GM19395 (cell line): ENCODE measurements at regions not wholly inside any gene's neighbourhood (a gene's known extent, or its start where the extent isn't known, plus 50 kb on each side); places are given as distances from the start of the nearest gene placed in this dataset.
"Not testable (repeated sequence)": the region's sequence is repeated elsewhere in the genome, so short reads cannot be mapped to it uniquely, and the experiment has no call there.

Source experiments
- ATAC-seq: cut with Tn5 transposase; IDR thresholded peaks from one replicate; pipeline ENCODE4 v1.9.1; 2021; ENCODE audit warnings: mild to moderate bottlenecking, moderate library complexity; ENCODE audit not compliant: unreplicated experiment

- ATAC-seq = not testable (repeated sequence)
Observed at GRCh38 chr1:95297906-95298305, 63.9 kb downstream of the RWDD3 start.

DNA sequence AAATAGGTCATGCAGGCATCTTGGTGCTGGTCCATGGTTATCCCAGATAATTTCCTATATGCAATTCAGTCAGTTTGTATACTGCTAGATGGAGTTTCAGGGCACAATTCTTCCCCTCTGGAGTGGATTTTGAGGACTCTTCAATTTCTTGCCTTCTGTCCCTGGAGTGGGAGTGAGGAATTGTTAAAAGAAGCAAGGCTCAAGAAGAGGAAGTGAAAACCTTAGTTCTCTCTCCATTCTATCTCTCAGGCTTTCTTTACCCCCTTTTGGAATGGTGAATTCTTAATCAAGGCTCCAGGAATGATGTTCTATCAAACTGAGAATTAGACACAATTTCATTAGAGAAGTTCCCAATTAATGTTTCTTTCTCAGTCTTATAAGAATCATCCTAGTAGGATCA lies 67.1 kb downstream of the RWDD3 start:
- ATAC-seq = no peak

- no peak for ATAC-seq
Observed at GRCh38 chr1:95301614-95302013, 67.6 kb downstream of the RWDD3 start.

DNA sequence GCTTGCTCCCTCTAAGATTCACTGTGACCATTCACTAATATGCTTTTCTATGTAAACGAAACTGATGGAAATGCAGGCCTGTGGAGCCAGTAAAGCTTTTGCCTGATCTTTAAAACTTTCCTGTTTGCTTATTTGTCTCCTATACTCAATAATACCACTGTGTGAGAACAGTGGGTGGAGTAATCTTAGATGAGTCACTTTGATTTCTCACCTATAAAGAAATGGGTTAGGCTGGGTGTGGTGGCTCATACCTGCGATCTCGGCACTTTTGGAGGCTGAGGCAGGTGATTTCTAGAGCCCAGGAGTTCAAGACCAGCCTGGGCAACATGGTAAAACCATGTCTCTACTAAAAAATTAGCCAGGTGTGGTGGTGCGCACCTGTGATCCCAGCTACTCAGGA lies 70.8 kb downstream of the RWDD3 start:
- no peak for ATAC-seq

DNA sequence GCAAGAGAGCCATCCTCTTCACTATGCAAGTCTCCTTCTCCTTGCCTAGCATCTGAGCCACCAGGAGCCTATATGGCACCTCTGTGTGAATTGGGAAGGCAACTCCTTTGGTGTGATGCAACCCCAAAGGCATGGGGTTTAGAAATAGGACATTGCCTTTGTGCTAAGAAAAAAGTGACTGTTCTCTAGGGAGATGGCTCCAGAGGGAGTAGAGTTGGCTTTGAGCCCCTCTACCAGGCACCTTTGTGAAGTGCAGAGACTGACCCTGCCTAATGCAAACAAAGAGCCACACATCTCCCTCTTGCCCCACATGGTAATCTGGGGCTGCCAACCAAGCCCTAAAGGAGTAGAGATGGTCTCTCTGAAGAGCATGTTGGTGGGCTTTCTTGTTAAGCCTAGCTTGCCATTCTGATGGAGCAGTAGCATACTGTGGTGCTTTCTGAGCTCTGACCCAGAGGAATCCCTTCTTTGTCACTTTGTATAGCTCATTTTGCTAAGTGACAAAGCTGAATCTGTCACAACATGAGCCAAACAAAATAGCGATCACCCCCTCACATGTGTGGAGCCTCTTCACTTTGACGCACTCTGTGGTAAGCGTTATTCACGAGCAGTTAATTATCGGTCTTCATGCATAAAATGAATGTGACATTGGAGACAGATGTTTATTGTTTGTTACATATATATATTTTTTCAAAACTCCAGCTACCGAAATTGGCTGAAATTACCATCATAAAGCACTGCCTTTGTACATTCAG lies 74.4 kb downstream of the RWDD3 start:
- no peak for ATAC-seq

DNA sequence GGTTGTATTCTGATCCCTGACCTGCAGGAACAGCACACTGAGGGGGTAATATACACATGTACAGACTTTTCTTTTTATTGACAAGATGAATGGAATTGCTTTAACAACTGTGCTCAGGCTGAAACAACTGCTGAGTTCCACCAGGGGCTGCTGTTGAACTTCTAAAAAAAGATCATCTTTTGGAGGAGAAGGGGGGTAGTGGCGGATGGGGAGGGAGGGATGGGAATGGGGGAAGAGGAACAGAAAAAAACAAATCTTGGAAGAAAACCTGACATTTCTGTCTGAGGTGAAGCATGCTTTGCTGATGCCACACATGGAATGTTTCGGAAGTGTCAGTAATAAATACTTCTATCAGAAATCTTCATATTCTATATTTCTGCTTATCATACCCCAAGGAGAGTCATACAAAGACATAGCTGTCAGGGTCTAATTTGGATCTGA lies 75.0 kb downstream of the RWDD3 start:
- ATAC-seq = no peak

DNA sequence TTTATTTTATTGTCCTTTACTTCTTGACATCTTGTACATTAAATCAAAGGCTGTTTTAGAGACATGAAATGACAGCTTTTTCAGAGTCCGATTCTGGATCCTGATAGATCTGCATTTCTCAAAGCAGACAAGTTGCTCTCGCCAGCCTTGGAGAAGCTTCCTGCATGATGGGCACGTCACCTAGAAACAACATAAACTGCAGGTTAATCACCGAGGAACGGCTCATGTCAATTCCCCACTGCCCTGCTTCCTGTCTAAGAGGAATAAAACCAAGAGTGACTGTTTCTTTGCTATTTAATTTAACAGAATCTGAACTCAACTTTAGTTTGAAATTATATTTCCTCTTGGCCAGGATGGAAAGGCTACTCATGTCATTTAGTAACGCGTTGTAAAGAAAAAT lies 77.0 kb downstream of the RWDD3 start:
- no peak for ATAC-seq

- ATAC-seq = no peak
Observed at GRCh38 chr1:95311762-95312161, 77.8 kb downstream of the RWDD3 start.

- ATAC-seq = no peak
Observed at GRCh38 chr1:95312181-95312580, 78.2 kb downstream of the RWDD3 start.

DNA sequence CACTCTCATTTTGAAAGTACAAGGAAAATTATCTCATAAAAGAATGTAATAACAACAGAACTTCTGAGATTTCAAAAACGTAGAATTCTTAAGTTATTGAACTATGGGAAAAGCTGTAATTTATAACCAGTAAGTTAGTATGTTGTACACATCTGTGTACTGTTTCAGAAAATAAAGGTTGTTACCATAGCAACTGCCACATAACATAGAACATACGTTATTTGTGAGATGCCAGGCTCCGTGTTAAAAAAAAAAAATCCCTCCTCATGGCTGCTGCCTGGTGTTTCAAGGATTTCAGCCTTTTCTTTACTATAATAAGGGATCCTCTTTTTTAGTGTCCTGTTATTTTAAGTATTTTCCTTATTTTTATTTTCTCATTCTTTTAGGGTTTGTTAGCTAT lies 79.5 kb downstream of the RWDD3 start:
- no peak for ATAC-seq

- ATAC-seq = no peak
Observed at GRCh38 chr1:95321531-95321930, 87.5 kb downstream of the RWDD3 start.

- ATAC-seq = no peak
Observed at GRCh38 chr1:95323123-95323522, 89.1 kb downstream of the RWDD3 start.

DNA sequence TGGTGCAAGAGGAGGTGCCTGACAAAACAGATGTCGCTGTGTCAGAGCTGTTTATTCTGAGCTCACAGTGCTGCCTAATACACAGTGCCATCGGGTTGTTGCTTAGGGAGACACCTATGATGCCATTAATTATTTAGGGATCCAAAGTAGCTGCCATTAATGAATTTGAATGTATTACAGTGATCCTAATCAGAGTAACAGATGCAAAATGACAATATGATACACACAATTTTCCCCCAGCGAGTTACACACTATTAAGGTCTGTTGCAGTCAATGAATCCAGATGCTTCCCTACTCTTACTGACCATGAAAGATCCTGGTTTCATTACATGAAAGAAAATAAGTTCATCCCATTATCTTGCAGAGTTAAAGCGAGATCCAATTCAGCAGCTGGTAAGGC lies 91.3 kb downstream of the RWDD3 start:
- ATAC-seq = no peak

- ATAC-seq = no peak
Observed at GRCh38 chr1:95326023-95326422, 92.0 kb downstream of the RWDD3 start.

DNA sequence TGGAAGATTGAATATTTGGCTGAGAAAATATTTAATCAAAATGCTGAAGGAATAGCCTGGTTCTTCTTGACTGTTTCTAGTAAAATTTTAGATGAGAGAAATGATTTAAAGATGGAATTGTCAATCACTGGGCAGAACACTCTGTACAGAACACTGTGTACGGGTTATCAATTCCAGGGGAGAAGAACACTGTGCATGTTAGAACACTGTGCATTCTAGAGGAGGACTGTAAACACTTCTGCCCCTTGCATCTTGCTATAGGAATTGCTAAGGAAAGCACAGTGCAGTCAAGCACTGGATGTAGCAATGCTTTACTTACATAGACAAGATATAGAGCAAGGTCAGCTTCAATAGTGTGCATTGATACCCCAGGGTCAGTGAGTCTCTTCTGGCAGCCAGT lies 98.7 kb downstream of the RWDD3 start:
- no peak for ATAC-seq

- ATAC-seq = no peak
Observed at GRCh38 chr1:95339377-95339776, 105.4 kb downstream of the RWDD3 start.

DNA sequence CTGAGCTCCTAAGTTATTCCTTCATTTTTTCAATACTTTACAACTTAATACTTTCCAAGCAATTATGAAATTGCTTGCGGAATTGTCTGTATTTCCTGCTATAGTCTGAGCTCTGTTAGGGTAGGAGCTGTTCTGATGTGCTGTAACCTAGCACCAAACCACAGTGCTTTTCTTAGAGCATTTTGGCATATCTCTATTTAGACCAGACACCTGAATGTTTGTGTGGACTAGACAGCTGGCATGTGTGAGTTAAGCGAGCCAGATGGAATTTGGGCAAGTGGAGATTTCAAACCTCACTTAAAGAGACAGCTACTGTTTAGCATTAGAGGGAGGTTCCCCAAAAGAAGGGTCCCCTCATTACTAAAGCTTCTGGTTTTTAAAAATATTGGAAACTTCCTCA lies 106.1 kb downstream of the RWDD3 start:
- no peak for ATAC-seq

DNA sequence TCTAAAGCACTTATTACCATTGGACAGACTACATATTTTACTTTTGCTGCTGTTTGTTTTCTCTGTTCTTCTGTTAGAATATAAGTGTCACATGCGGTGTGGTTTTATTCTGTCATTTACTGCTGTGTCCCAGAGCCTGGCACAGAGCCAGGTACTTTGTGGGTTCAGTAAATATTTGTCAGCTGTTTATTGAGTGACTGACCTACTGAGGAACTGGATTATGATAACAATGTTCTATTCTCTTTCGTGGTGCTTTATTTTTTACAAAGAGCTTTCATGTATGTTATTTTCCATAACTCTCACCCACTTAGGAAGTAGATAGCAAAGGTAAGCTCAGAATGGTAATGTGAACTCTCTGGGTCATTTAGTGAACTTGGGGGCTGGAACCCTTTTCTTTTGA lies 118.8 kb downstream of the RWDD3 start:
- no peak for ATAC-seq

DNA sequence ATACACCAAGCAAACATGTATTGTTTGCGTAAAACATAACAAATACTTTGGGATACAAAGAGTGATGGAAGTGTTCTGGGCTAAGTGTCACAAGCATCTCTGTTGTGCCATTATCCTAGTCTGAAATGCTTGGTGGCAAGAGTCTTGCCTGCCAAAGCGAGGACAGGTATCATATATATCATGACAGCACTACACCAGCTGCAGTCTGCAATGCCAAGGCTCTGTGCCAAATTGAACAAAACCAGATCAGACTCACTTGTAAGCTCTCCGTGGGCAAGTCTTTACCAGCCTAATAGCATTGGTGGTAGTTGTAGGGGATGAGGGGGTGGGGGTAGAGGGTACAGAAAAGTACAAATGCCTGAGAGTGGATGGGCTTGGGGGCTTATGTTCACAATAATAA lies 119.2 kb downstream of the RWDD3 start:
- ATAC-seq = no peak

GRCh38 chr1:95364546-95364945 lies 130.5 kb downstream of the RWDD3 start:
- ATAC-seq = no peak

GRCh38 chr1:95366498-95366897 lies 132.5 kb downstream of the RWDD3 start:
- no peak for ATAC-seq

- no peak for ATAC-seq
Observed at GRCh38 chr1:95368178-95368577, 134.2 kb downstream of the RWDD3 start.

GRCh38 chr1:95369985-95370690 lies 136.1 kb downstream of the RWDD3 start:
- ATAC-seq = no peak
